GM18907 (cell line): ENCODE measurements at regions not wholly inside any gene's neighbourhood (a gene's known extent, or its start where the extent isn't known, plus 50 kb on each side); places are given as distances from the start of the nearest gene placed in this dataset.

ENCODE experiments used
- ATAC-seq: cut with Tn5 transposase; IDR thresholded peaks from one replicate; pipeline ENCODE4 v1.9.1; 2021; ENCODE audit warnings: mild to moderate bottlenecking, moderate library complexity; ENCODE audit not compliant: unreplicated experiment

GRCh38 chr2:149271575-149271974, 58.8 kb upstream of the LYPD6 start:
- peak; percentile 84 for ATAC-seq

GRCh38 chr2:149278161-149278871, 52.1 kb upstream of the LYPD6 start:
- no peak for ATAC-seq

DNA sequence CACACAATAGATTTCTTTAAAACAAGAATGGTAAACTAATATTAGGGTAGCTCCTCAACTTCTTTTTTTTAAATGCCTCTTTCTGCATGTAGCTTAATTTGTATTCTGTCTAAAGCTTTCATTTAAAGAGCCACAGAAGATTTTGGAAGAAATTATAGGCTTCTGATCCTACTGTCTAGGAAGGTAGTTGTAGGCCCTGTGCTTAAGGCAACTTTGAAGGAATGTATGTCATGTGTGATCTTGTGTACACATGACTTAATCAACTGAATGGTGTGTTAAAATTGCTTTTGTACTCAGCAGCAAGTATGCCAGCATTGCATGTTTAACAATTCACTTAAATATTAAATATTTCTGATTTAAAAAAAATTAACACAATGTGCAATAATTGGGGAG, 51.5 kb upstream of the LYPD6 start:
- no peak for ATAC-seq
